Glutamatergic neuron (in vitro differentiated cells): ENCODE measurements at regions not wholly inside any gene's neighbourhood (a gene's known extent, or its start where the extent isn't known, plus 50 kb on each side); places are given as distances from the start of the nearest gene placed in this dataset.

Experiments
- DNase-seq: peaks from one replicate; pipeline ENCODE4 v3.0.0; 2022
- H3K27ac Mint-ChIP-seq: one replicate; pipeline ENCODE4 v1.8.0; 2020; ENCODE audit warnings: mild to moderate bottlenecking, mixed read lengths, inconsistent platforms; ENCODE audit not compliant: unreplicated experiment
- H3K27me3 Mint-ChIP-seq: one replicate; pipeline ENCODE4 v1.8.0; 2020; ENCODE audit warnings: mild to moderate bottlenecking, moderate library complexity, mixed read lengths, inconsistent platforms; ENCODE audit not compliant: unreplicated experiment
- H3K36me3 Mint-ChIP-seq: one replicate; pipeline ENCODE4 v1.8.0; 2020; ENCODE audit warnings: mild to moderate bottlenecking, mixed read lengths, inconsistent platforms; ENCODE audit not compliant: unreplicated experiment
- H3K4me1 Mint-ChIP-seq: one replicate; pipeline ENCODE4 v1.8.0; 2020; ENCODE audit warnings: mild to moderate bottlenecking, low read depth, mixed read lengths, inconsistent platforms; ENCODE audit not compliant: unreplicated experiment
- H3K4me3 Mint-ChIP-seq: one replicate; pipeline ENCODE4 v1.8.0; 2020; ENCODE audit warnings: mild to moderate bottlenecking, mixed read lengths, inconsistent platforms; ENCODE audit not compliant: unreplicated experiment
- H3K9me3 Mint-ChIP-seq: one replicate; pipeline ENCODE4 v1.8.0; 2020; ENCODE audit warnings: mild to moderate bottlenecking, moderate library complexity, mixed read lengths, inconsistent platforms; ENCODE audit not compliant: unreplicated experiment
- CTCF ChIP-seq: fragments of 200-600 bp; sonication (generic); IDR thresholded peaks from one replicate; pipeline ENCODE4 v1.5.0; 2021; ENCODE audit not compliant: partially characterized antibody, unreplicated experiment

GRCh38 chr10:55098452-55098851 is 297.4 kb upstream of the PCDH15 start:
- no peaks in the 10 kb centered on the region for H3K27me3 Mint-ChIP-seq
- H3K27ac Mint-ChIP-seq, result no peak overlapping the region
- H3K4me1 Mint-ChIP-seq, result no peaks in the 10 kb centered on the region
- DNase-seq, result no peak
- no peak for TF ChIP-seq CTCF
- no peaks in the 10 kb centered on the region for H3K36me3 Mint-ChIP-seq
- no peaks in the 10 kb centered on the region for H3K9me3 Mint-ChIP-seq
- no peak overlapping the region for H3K4me3 Mint-ChIP-seq

- Mint-ChIP-seq H3K4me1 (no peaks in the 10 kb centered on the region), H3K27me3 (no peaks in the 10 kb centered on the region), H3K9me3 (no peaks in the 10 kb centered on the region), H3K4me3 (no peak overlapping the region), H3K36me3 (no peaks in the 10 kb centered on the region), H3K27ac (no peak overlapping the region)
- TF ChIP-seq CTCF, result peak; percentile 97
- no peak for DNase-seq
These were observed 290.8 kb upstream of the PCDH15 start for GRCh38 chr10:55091691-55092328.

GRCh38 chr10:55078121-55078520 is 277.1 kb upstream of the PCDH15 start:
- DNase-seq, result no peak
- Mint-ChIP-seq H3K27me3 (no peaks in the 10 kb centered on the region), H3K9me3 (no peaks in the 10 kb centered on the region), H3K4me1 (no peaks in the 10 kb centered on the region), H3K27ac (no peak overlapping the region), H3K4me3 (no peak overlapping the region), H3K36me3 (no peaks in the 10 kb centered on the region)
- no peak for TF ChIP-seq CTCF

GRCh38 chr10:55065185-55065584 is 264.2 kb upstream of the PCDH15 start:
- Mint-ChIP-seq H3K27me3 (no peaks in the 10 kb centered on the region), H3K27ac (no peak overlapping the region), H3K9me3 (no peaks in the 10 kb centered on the region), H3K4me3 (no peak overlapping the region), H3K4me1 (no peaks in the 10 kb centered on the region), H3K36me3 (no peaks in the 10 kb centered on the region)
- DNase-seq, result no peak
- no peak for TF ChIP-seq CTCF

- no peaks in the 10 kb centered on the region for H3K27me3 Mint-ChIP-seq
- H3K9me3 Mint-ChIP-seq, result no peaks in the 10 kb centered on the region
- no peaks in the 10 kb centered on the region for H3K36me3 Mint-ChIP-seq
- TF ChIP-seq CTCF, result no peak
- DNase-seq, result no peak
- no peak overlapping the region for H3K4me3 Mint-ChIP-seq
- no peak overlapping the region for H3K27ac Mint-ChIP-seq
- no peaks in the 10 kb centered on the region for H3K4me1 Mint-ChIP-seq
These were observed 262.8 kb upstream of the PCDH15 start for GRCh38 chr10:55063811-55064210.
